IMR-90 (cell line): ENCODE measurements at regions not wholly inside any gene's neighbourhood (a gene's known extent, or its start where the extent isn't known, plus 50 kb on each side); places are given as distances from the start of the nearest gene placed in this dataset.
A peak's percentile ranks its signal among the peaks of the same experiment; 100 is the strongest.

Source experiments
- ATAC-seq: fragments of 200-7000 bp; cut with Tn5 transposase; 2 replicates; pipeline ENCODE4 v1.9.1; 2020; ENCODE audit warnings: low read depth, mild to moderate bottlenecking, moderate library complexity
- BruUV-seq: library from RNA; stranded (reverse); fragments of 400-500 nt; replicated peaks from 2 replicates; lab custom pipeline; 2021; lab: Mats Ljungman, UMichigan
- CTCF ChIA-PET: fragments of 300-600 bp; formaldehyde crosslinking; extraction: SDS; loops from one replicate; lab custom pipeline; 2021; ENCODE audit warnings: antibody characterized with exemption; lab: Yijun Ruan, JAX
- POLR2A ChIA-PET: fragments of 300-600 bp; sonication (Branson Sonifier 250); formaldehyde crosslinking; loops from one replicate; lab custom pipeline; 2022; ENCODE audit warnings: antibody characterized with exemption; ENCODE audit not compliant: unreplicated experiment; lab: Charles Lee
- DNase-seq: peaks from one replicate; pipeline ENCODE4 v3.0.0; 2013
- H2AFZ ChIP-seq: replicated peaks from 2 replicates; pipeline ENCODE3; 2013; ENCODE audit warnings: low read length, mild to moderate bottlenecking; ENCODE audit not compliant: poor library complexity
- H2AK5ac ChIP-seq: 2 replicates; pipeline ENCODE4 v1.6.1; 2013; ENCODE audit warnings: low read depth, low read length, inconsistent platforms
- H2AK9ac ChIP-seq: replicated peaks from 2 replicates; pipeline ENCODE3; 2013; ENCODE audit warnings: mild to moderate bottlenecking, low read depth, low read length, moderate library complexity; ENCODE audit not compliant: poor library complexity
- H2BK120ac ChIP-seq: 2 replicates; pipeline ENCODE4 v1.6.1; 2013; ENCODE audit warnings: low read depth, low read length, inconsistent platforms
- H2BK15ac ChIP-seq: 3 replicates; pipeline ENCODE4 v1.6.1; 2013; ENCODE audit warnings: low read depth, low read length, inconsistent platforms
- H2BK20ac ChIP-seq: 2 replicates; pipeline ENCODE4 v1.6.1; 2013; ENCODE audit warnings: low read depth, mild to moderate bottlenecking, inconsistent platforms, low read length, moderate library complexity
- H2BK5ac ChIP-seq: 2 replicates; pipeline ENCODE4 v1.6.1; 2013; ENCODE audit warnings: mild to moderate bottlenecking, low read depth, low read length, inconsistent platforms; ENCODE audit not compliant: poor library complexity, severe bottlenecking
- H3K14ac ChIP-seq: replicated peaks from 2 replicates; pipeline ENCODE4 v1.6.1; 2013; ENCODE audit warnings: low read depth, low read length, inconsistent platforms
- H3K18ac ChIP-seq: 2 replicates; pipeline ENCODE4 v1.6.1; 2013; ENCODE audit warnings: low read depth, low read length, control low read depth
- H3K23ac ChIP-seq: 2 replicates; pipeline ENCODE4 v1.6.1; 2013; ENCODE audit warnings: low read depth, low read length, inconsistent platforms
- H3K27ac ChIP-seq: 2 replicates; pipeline ENCODE4 v1.5.1; 2013; ENCODE audit warnings: mild to moderate bottlenecking, control low read depth, low read length; ENCODE audit not compliant: insufficient read depth
- H3K27me3 ChIP-seq: 2 replicates; pipeline ENCODE4 v1.6.1; 2013; ENCODE audit warnings: low read length; ENCODE audit not compliant: control insufficient read depth, insufficient read depth
- H3K36me3 ChIP-seq: 2 replicates; pipeline ENCODE4 v1.6.1; 2013; ENCODE audit warnings: low read length, mixed read lengths; ENCODE audit not compliant: control insufficient read depth, insufficient read depth
- H3K4ac ChIP-seq: 2 replicates; pipeline ENCODE4 v1.6.1; 2013; ENCODE audit warnings: low read depth, low read length, inconsistent platforms
- H3K4me1 ChIP-seq: 2 replicates; pipeline ENCODE4 v1.6.1; 2013; ENCODE audit warnings: low read length, mixed read lengths; ENCODE audit not compliant: control insufficient read depth, insufficient read depth
- H3K4me2 ChIP-seq: 2 replicates; pipeline ENCODE4 v1.6.1; 2013; ENCODE audit warnings: low read depth, mild to moderate bottlenecking, control low read depth, low read length, moderate library complexity
- H3K4me3 ChIP-seq: 2 replicates; pipeline ENCODE4 v1.5.1; 2013; ENCODE audit warnings: low read depth, mild to moderate bottlenecking, control low read depth, low read length, moderate library complexity; ENCODE audit not compliant: insufficient read depth
- H3K56ac ChIP-seq: 2 replicates; pipeline ENCODE4 v1.6.1; 2013; ENCODE audit warnings: low read length, inconsistent platforms; ENCODE audit not compliant: insufficient read depth; ENCODE audit errors: extremely low read depth
- H3K79me1 ChIP-seq, 2 experiments: 2 replicates each; pipeline ENCODE4 v1.6.1; 2013; ENCODE audit warnings: low read length in 2 of 2, inconsistent platforms in 1 of 2, low read depth in 1 of 2
- H3K9ac ChIP-seq: 2 replicates; pipeline ENCODE4 v1.6.1; 2013; ENCODE audit warnings: low read depth, low read length, control low read depth
- H3K9me1 ChIP-seq: 2 replicates; pipeline ENCODE4 v1.6.1; 2013; ENCODE audit warnings: low read length, inconsistent platforms; ENCODE audit not compliant: insufficient read depth
- H3K9me3 ChIP-seq: 2 replicates; pipeline ENCODE4 v1.6.1; 2013; ENCODE audit warnings: low read length; ENCODE audit not compliant: control insufficient read depth, insufficient read depth
- H4K20me1 ChIP-seq: 2 replicates; pipeline ENCODE4 v1.6.1; 2013; ENCODE audit warnings: low read length, inconsistent platforms; ENCODE audit not compliant: insufficient read depth
- H4K5ac ChIP-seq: 2 replicates; pipeline ENCODE4 v1.6.1; 2013; ENCODE audit warnings: mild to moderate bottlenecking, low read depth, low read length, control low read depth
- H4K8ac ChIP-seq, 2 experiments: 2 replicates each; pipeline ENCODE4 v1.6.1; 2013; ENCODE audit warnings: low read depth in 2 of 2, low read length in 2 of 2, control low read depth in 1 of 2, inconsistent platforms in 1 of 2
- H4K91ac ChIP-seq: 2 replicates; pipeline ENCODE4 v1.6.1; 2013; ENCODE audit warnings: low read depth, low read length, inconsistent platforms; ENCODE audit not compliant: insufficient read depth
- BHLHE40 ChIP-seq: fragments of 150-350 bp; IDR thresholded peaks from 2 replicates; pipeline ENCODE4 v1.6.1; 2016; ENCODE audit warnings: mild to moderate bottlenecking, low read depth, low read length
- CEBPB ChIP-seq: IDR thresholded peaks from 2 replicates; pipeline ENCODE4 v1.6.1; 2012; ENCODE audit warnings: low read depth, low read length, improper control_type of control experiment
- CHD1 ChIP-seq: IDR thresholded peaks from 2 replicates; pipeline ENCODE4 v1.6.1; 2012; ENCODE audit warnings: low read depth, low read length, improper control_type of control experiment
- CTCF ChIP-seq: conservative IDR thresholded peaks from 2 replicates; pipeline ENCODE4 v1.5.1; 2012; ENCODE audit warnings: mild to moderate bottlenecking, low read depth, low read length, improper control_type of control experiment
- ELK1 ChIP-seq: fragments of 150-350 bp; IDR thresholded peaks from 2 replicates; pipeline ENCODE4 v1.6.1; 2016; ENCODE audit warnings: low read depth, mild to moderate bottlenecking, low read length, moderate library complexity, borderline replicate concordance
- FOS ChIP-seq: fragments of 150-350 bp; IDR thresholded peaks from 2 replicates; pipeline ENCODE4 v1.6.1; 2016; ENCODE audit warnings: low read depth, low read length
- MAFK ChIP-seq: IDR thresholded peaks from 2 replicates; pipeline ENCODE4 v1.6.1; 2012; ENCODE audit warnings: low read depth, low read length, improper control_type of control experiment
- MXI1 ChIP-seq: IDR thresholded peaks from 2 replicates; pipeline ENCODE4 v1.6.1; 2012; ENCODE audit warnings: low read depth, mild to moderate bottlenecking, low read length, moderate library complexity, borderline replicate concordance
- NFE2L2 ChIP-seq: fragments of 150-350 bp; IDR thresholded peaks from 2 replicates; pipeline ENCODE4 v1.6.1; 2016; ENCODE audit warnings: low read depth, mild to moderate bottlenecking, low read length
- POLR2A ChIP-seq: IDR thresholded peaks from 2 replicates; pipeline ENCODE4 v1.6.1; 2012; ENCODE audit warnings: mild to moderate bottlenecking, low read depth, low read length
- RCOR1 ChIP-seq: IDR thresholded peaks from 2 replicates; pipeline ENCODE4 v1.6.1; 2012; ENCODE audit warnings: mild to moderate bottlenecking, low read length, improper control_type of control experiment; ENCODE audit not compliant: insufficient replicate concordance
- SMC3 ChIP-seq: fragments of 150-350 bp; IDR thresholded peaks from 2 replicates; pipeline ENCODE4 v1.6.1; 2016; ENCODE audit warnings: low read depth, mild to moderate bottlenecking, antibody characterized with exemption, low read length, moderate library complexity
- USF2 ChIP-seq: fragments of 150-350 bp; IDR thresholded peaks from 2 replicates; pipeline ENCODE4 v1.6.1; 2017; ENCODE audit warnings: mild to moderate bottlenecking, antibody characterized with exemption, low read length, low read depth
- dilution Hi-C: fragments of 300-500 bp; cut with HindIII; formaldehyde crosslinking; loops from one replicate; pipeline ENCODE4 v1.14.3; 2018; ENCODE audit warnings: low sequenced_read_pairs; ENCODE audit not compliant: unreplicated experiment
- in situ Hi-C: fragments of 300-500 bp; cut with MboI; formaldehyde crosslinking; loops from 3 replicates; pipeline ENCODE4 v1.14.3; 2019; ENCODE audit warnings: low sequenced_read_pairs, inconsistent platforms, mixed read lengths
- intact Hi-C: fragments of 100-400 bp; cut with micrococcal nuclease; formaldehyde crosslinking; loops from 2 replicates; pipeline ENCODE4 v1.10.0; 2022

- no peak for TF ChIP-seq CEBPB
- no peak for TF ChIP-seq POLR2A
- no peak for TF ChIP-seq MAFK
- no peak for TF ChIP-seq ELK1
- TF ChIP-seq RCOR1, result no peak
- no peak for TF ChIP-seq USF2
- no peak for TF ChIP-seq FOS
- no peak for TF ChIP-seq SMC3
- TF ChIP-seq MXI1, result no peak
- TF ChIP-seq CHD1, result no peak
- no peak for TF ChIP-seq CTCF
- no peak for TF ChIP-seq NFE2L2
- TF ChIP-seq BHLHE40, result no peak
- Histone ChIP-seq H3K27me3 (no peaks in the 10 kb centered on the region; the same call in 1 of the 2 replicates), H3K4me1 (peaks cover 2% of the 10 kb centered on the region; the same call in 1 of the 2 replicates), H3K4ac (no peak overlapping the region), H2BK20ac (no peak overlapping the region), H3K9me3 (no peaks in the 10 kb centered on the region), H3K56ac (no peak overlapping the region), H3K27ac (peak overlapping the region; percentile 65; the same call in 1 of the 2 replicates), H3K9ac (no peak overlapping the region), H3K36me3 (no peaks in the 10 kb centered on the region), H2AFZ (no peak overlapping the region), H3K4me3 (no peak overlapping the region), H3K79me1 (no peaks in the 10 kb centered on the region), H3K14ac (no peak overlapping the region), H4K20me1 (no peaks in the 10 kb centered on the region), H4K5ac (no peak overlapping the region), H2BK120ac (no peak overlapping the region), H2BK5ac (no peak overlapping the region), H4K8ac (no peak overlapping the region), H4K91ac (no peak overlapping the region), H3K4me2 (no peak overlapping the region), H2BK15ac (no peak overlapping the region), H2AK9ac (no peak overlapping the region), H3K9me1 (no peaks in the 10 kb centered on the region), H3K23ac (no peak overlapping the region), H3K18ac (peak overlapping the region; percentile 65; the same call in 1 of the 2 replicates), H2AK5ac (no peak overlapping the region)
- intact Hi-C loops, result loop anchor here (2.0 kb wide), 1 partner anchor 45 kb away; no protein-coding TSS in a partner anchor
- ATAC-seq, result peak; percentile 72
- POLR2A ChIA-PET, result no interaction called here
- BruUV-seq, result no TSS peak
- dilution Hi-C loops, result no loop called here
- CTCF ChIA-PET, result no interaction called here
- in situ Hi-C loops, result no loop called here
- DNase-seq, result peak; percentile 24
Measured at GRCh38 chr2:146981921-146982320, 862.9 kb upstream of the ACVR2A start.
